Left ventricle myocardium superior (tissue), 1 donor: ENCODE measurements at regions not wholly inside any gene's neighbourhood (a gene's known extent, or its start where the extent isn't known, plus 50 kb on each side); places are given as distances from the start of the nearest gene placed in this dataset.
"Not testable (repeated sequence)": the region's sequence is repeated elsewhere in the genome, so short reads cannot be mapped to it uniquely, and the experiment has no call there.

Source experiments
- ATAC-seq: fragments of 200-7000 bp; cut with Tn5 transposase; one replicate; pipeline ENCODE4 v1.9.1; 2020; ENCODE audit warnings: mild to moderate bottlenecking, moderate library complexity
- DNase-seq: peaks from one replicate; pipeline ENCODE4 v3.0.0-alpha.2; 2020
- intact Hi-C: fragments of 100-400 bp; cut with micrococcal nuclease; formaldehyde crosslinking; loops from one replicate; pipeline ENCODE4 v1.11.0; 2022
- donor health status: DM: no; HTN: yes; CAD: no; lungs with severe emphysema.

GRCh38 chrY:12431546-12431945 lies 269.5 kb upstream of the USP9Y start:
- no peak for ATAC-seq
- no peak for DNase-seq
- intact Hi-C loops = no loop called here

DNA sequence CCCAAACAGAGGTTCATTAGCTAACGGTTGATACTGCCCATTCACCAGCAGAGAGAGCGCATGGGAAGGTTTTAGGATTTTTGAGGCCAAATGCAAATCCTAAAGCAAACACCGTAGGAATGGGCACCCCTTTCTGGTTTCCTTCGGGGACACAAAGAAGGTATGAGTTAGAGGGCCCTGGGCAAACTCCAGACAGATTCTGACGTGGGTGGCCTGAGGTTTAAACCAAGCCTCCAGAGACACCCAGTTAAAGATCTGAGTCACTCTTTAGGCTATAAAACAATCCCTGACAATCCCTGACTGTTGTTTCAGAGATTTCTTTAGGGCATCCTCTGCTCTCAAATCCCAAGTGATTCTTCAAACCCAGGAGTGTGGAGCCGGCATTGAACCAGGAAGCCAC lies 262.2 kb upstream of the USP9Y start:
- ATAC-seq, DNase-seq, intact Hi-C loops: not testable (repeated sequence)

GRCh38 chrY:12444200-12444599 lies 256.8 kb upstream of the USP9Y start:
- no peak for ATAC-seq
- no peak for DNase-seq
- intact Hi-C loops = no loop called here

GRCh38 chrY:12446486-12447265 lies 254.4 kb upstream of the USP9Y start:
- DNase-seq, intact Hi-C loops: not testable (repeated sequence)
- ATAC-seq = peak; percentile 52

GRCh38 chrY:12448561-12448960 lies 252.5 kb upstream of the USP9Y start:
- ATAC-seq, DNase-seq, intact Hi-C loops: not testable (repeated sequence)

DNA sequence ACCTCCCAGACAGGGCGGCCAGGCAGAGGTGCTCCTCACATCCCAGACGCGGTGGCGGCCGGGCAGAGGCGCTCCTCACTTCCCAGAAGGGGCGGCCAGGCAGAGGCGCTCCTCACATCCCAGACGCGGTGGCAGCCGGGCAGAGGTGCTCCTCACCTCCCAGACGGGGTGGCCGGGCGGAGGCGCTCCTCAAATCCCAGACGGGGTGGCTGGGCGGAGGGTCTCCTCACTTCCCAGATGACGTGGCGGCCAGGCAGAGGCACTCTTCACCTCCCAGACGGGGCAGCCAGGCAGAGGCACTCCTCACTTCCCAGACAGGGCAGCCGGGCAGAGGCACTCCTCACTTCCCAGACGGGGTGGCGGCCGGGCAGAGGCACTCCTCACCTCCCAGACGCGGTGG lies 247.7 kb upstream of the USP9Y start:
- intact Hi-C loops, ATAC-seq, DNase-seq: not testable (repeated sequence)

DNA sequence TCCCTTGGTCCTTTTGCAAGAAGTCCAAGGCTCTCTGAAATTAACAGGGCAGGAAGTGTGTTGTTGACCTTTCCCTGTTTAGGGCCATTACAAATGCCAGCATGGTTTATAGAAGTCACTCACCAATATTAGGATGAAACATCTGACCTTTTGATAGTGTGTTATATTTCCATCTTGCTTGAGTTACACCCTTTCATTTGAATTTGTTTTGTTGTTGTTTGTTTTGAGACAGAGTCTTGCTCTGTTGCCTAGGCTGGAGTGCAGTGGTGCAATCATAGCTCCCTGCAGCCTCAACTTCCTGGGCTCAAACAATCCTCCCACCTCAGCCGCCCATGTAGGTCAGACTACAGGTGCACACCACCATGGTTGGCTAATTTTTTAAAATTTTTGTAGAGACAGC lies 241.1 kb upstream of the USP9Y start:
- no peak for DNase-seq
- intact Hi-C loops = no loop called here
- no peak for ATAC-seq

- DNase-seq (no peak), ATAC-seq (no peak)
- intact Hi-C loops = no loop called here
These were observed 236.9 kb upstream of the USP9Y start for GRCh38 chrY:12464155-12464554.

GRCh38 chrY:12465706-12466105 lies 235.3 kb upstream of the USP9Y start:
- intact Hi-C loops = no loop called here
- no peak for DNase-seq
- ATAC-seq = no peak

GRCh38 chrY:12469081-12469480 lies 231.9 kb upstream of the USP9Y start:
- no peak for ATAC-seq
- intact Hi-C loops = no loop called here
- no peak for DNase-seq

- ATAC-seq = no peak
- intact Hi-C loops = no loop called here
- no peak for DNase-seq
These were observed 226.6 kb upstream of the USP9Y start for GRCh38 chrY:12474472-12474871.

GRCh38 chrY:12479382-12479781 lies 221.6 kb upstream of the USP9Y start:
- ATAC-seq (no peak), DNase-seq (peak; percentile 19)
- intact Hi-C loops = no loop called here

GRCh38 chrY:12483394-12483793 lies 217.6 kb upstream of the USP9Y start:
- intact Hi-C loops = no loop called here

DNA sequence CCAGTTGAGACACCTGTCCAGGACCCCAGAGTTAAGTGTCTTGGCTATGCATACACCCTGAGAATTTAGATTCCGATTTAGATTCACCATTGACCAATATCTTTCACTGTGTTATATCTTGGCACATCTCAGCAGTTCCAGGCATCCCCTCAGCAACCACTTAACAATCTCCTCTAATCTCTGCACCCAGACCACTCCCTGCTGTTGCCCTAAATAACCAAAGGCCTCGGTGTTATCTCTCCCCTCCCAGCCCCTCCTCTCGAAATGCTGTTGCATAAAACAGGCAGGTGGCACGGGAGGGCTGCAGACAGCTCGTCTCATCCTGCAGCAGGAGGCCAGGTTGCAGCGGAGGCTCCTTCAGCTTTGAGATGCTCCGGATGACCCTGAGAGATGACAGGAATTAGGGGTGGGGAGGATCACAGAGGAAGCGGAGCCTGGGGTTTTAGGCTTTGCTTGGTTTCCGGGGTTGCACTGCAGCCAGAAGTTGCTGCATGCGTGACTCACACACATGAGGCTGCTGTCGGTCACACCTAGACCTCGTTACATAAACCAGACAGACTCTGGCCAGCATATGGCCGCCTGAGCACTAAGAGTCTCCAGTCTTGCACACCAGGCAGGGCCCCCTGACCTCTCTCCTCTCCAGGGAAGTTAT lies 210.3 kb upstream of the USP9Y start:
- intact Hi-C loops = no loop called here
- DNase-seq (no peak), ATAC-seq (no peak)

More at GRCh38 chrY:12483394-12483793, 217.6 kb upstream of the USP9Y start:
- ATAC-seq = no peak
- no peak for DNase-seq

GRCh38 chrY:12492218-12492617 lies 208.8 kb upstream of the USP9Y start:
- ATAC-seq = no peak
- intact Hi-C loops = no loop called here
- no peak for DNase-seq

DNA sequence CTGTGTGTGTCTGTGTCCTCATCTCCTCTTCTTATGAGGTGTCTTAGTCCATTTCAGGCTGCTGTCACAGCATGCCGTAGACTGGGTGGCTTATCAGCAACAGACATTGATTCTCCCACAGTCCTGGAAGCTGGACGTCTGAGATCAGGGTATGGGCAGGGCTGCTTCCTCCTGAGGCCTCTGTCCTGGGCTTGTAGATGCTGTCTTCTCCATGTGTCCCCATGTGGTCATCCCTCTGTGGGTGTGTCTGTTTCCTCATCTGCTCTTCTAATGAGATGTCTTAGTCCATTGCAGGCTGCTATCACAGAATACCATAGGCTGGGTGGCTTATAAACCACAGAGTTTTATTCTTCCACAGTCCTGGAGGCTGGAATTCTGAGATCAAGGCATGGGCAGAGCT lies 205.0 kb upstream of the USP9Y start:
- DNase-seq (no peak), ATAC-seq (no peak)
- intact Hi-C loops = no loop called here

DNA sequence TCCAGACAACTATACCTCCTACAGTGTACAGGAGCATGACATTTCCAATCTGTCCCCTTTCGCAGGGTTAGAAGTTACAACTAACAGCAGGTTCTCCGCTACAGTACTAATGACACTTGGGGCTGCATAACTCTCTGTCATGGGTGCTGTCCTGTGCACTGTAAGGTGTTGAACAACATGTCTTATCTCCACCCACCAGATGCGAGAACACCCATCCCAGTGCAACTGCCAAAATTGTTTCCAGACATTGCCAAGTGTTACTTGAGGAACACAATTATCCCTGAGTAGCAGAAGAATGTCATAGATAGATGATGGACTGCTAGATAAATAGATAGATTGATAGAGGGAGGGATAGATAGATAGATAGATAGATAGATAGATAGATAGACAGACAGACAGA lies 200.9 kb upstream of the USP9Y start:
- no peak for DNase-seq
- ATAC-seq = no peak
- intact Hi-C loops = no loop called here

DNA sequence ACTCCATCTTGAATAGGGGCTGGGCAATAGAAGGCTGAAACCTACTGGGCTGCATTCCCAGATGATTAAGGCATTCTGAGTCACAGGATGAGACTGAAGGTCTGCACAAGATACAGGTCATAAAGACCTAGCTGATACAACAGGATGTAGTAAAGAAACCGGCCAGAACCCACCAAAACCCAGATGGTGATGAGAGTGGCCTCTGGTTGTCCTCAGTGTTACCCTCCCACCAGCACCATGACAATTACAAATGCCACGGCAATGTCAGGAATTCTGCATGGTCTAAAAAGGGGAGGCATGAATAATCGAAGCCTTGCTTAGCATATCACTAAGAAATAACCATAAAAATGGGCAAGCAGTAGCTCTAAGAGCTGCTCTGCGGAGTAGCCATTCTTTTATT lies 197.0 kb upstream of the USP9Y start:
- ATAC-seq, intact Hi-C loops: not testable (repeated sequence)

DNA sequence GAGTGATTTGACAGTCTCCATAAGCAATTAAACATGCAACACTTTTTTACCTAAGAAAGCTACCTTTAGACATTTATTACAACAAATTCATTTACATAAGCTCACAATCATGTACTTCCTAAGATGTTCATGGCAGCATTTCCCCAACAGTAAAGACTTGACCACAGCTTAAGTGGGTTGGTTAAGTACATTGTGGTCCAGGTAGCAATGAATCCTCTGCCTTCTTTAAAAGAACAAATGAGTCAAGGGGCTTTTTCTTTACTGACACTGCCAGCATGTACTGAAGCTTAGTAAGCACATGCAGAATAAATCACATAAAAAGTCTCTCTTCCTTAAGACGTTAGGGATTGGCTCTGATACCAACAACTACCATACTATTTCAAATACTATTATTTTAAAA lies 183.7 kb upstream of the USP9Y start:
- intact Hi-C loops = no loop called here
- DNase-seq = no peak
- no peak for ATAC-seq

More for the DNA sequence above, 197.0 kb upstream of the USP9Y start:
- not testable (repeated sequence) for DNase-seq

DNA sequence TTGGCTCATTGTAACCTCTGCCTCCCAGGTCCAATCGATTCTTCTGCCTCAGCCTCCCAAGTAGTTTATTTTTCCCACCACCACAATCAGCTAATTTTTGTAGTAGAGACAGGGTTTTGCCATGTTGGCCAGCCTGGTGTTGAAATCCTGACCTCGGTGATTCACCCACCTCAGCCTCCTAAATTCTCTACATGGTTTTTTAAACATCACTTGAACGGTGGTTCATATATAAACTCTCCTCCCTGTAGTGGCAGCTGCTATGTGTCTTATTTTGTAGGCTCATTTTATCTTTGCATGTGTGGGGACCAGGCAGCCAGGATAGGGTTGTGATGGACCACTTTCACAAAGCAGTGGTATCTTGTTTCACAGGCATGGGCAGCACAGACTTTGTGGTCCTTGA lies 175.8 kb upstream of the USP9Y start:
- intact Hi-C loops = no loop called here
- DNase-seq (no peak), ATAC-seq (no peak)
